Medulla oblongata (tissue), 1 donor: ENCODE measurements at regions not wholly inside any gene's neighbourhood (a gene's known extent, or its start where the extent isn't known, plus 50 kb on each side); places are given as distances from the start of the nearest gene placed in this dataset.

Experiments
- DNase-seq: peaks from one replicate; pipeline ENCODE4 v3.0.0-alpha.2; 2015; ENCODE audit errors: extremely low spot score

- DNase-seq, result no peak
Observed at GRCh38 chr17:72407931-72408330, 287.1 kb downstream of the SOX9 start.

- DNase-seq, result no peak
Observed at GRCh38 chr17:72408641-72409040, 287.8 kb downstream of the SOX9 start.

- no peak for DNase-seq
Observed at GRCh38 chr17:72409405-72410002, 288.7 kb downstream of the SOX9 start.

- DNase-seq, result no peak
Observed at GRCh38 chr17:72411124-72411563, 290.3 kb downstream of the SOX9 start.

GRCh38 chr17:72412650-72413076, 291.8 kb downstream of the SOX9 start:
- no peak for DNase-seq

GRCh38 chr17:72413077-72414031, 292.5 kb downstream of the SOX9 start:
- DNase-seq, result no peak

- no peak for DNase-seq
Observed at GRCh38 chr17:72414032-72414396, 293.2 kb downstream of the SOX9 start.

GRCh38 chr17:72414967-72415853, 294.4 kb downstream of the SOX9 start:
- no peak for DNase-seq

- peak; percentile 61 for DNase-seq
Observed at GRCh38 chr17:72416054-72416675, 295.3 kb downstream of the SOX9 start.

GRCh38 chr17:72416905-72417304, 296.1 kb downstream of the SOX9 start:
- DNase-seq, result no peak

- DNase-seq, result no peak
Observed at GRCh38 chr17:72417627-72418026, 296.8 kb downstream of the SOX9 start.

GRCh38 chr17:72419866-72420774, 299.3 kb downstream of the SOX9 start:
- DNase-seq, result peak; percentile 58

- DNase-seq, result no peak
Observed at GRCh38 chr17:72420775-72421127, 299.9 kb downstream of the SOX9 start.

GRCh38 chr17:72421128-72422092, 300.6 kb downstream of the SOX9 start:
- DNase-seq, result no peak

- no peak for DNase-seq
Observed at GRCh38 chr17:72422204-72422504, 301.3 kb downstream of the SOX9 start.

GRCh38 chr17:72422505-72423285, 301.9 kb downstream of the SOX9 start:
- DNase-seq, result no peak

GRCh38 chr17:72423286-72423589, 302.4 kb downstream of the SOX9 start:
- DNase-seq, result no peak

GRCh38 chr17:72423718-72424117, 302.9 kb downstream of the SOX9 start:
- no peak for DNase-seq

GRCh38 chr17:72424505-72425117, 303.8 kb downstream of the SOX9 start:
- DNase-seq, result no peak
